Epithelial cell of esophagus (primary cell): ENCODE measurements at regions not wholly inside any gene's neighbourhood (a gene's known extent, or its start where the extent isn't known, plus 50 kb on each side); places are given as distances from the start of the nearest gene placed in this dataset.
"Not testable (repeated sequence)": the region's sequence is repeated elsewhere in the genome, so short reads cannot be mapped to it uniquely, and the experiment has no call there.

Experiments
- DNase-seq: peaks from one replicate; pipeline ENCODE4 v3.0.0; 2010; ENCODE audit warnings: low read depth
- H3K4me3 ChIP-seq: 2 replicates; pipeline ENCODE4 v1.5.1; 2011; ENCODE audit warnings: mild to moderate bottlenecking, low read length, control low read depth
- CTCF ChIP-seq: IDR thresholded peaks from 2 replicates; pipeline ENCODE4 v1.5.1; 2011; ENCODE audit warnings: low read depth, mild to moderate bottlenecking, low read length, control low read depth, inconsistent platforms; ENCODE audit not compliant: insufficient read depth; ENCODE audit errors: missing control alignments

- TF ChIP-seq CTCF = no peak
- DNase-seq = no peak
- no peak overlapping the region for H3K4me3 ChIP-seq
These were observed 186.5 kb downstream of the HIPK3 start for GRCh38 chr11:33443684-33444083.

- no peak for TF ChIP-seq CTCF
- no peak for DNase-seq
- H3K4me3 ChIP-seq = no peak overlapping the region
These were observed 181.1 kb downstream of the HIPK3 start for GRCh38 chr11:33438301-33438700.

- no peak overlapping the region for H3K4me3 ChIP-seq
- no peak for DNase-seq
- TF ChIP-seq CTCF = no peak
These were observed 180.3 kb downstream of the HIPK3 start for GRCh38 chr11:33437529-33437928.

- no peak for TF ChIP-seq CTCF
- DNase-seq = no peak
- H3K4me3 ChIP-seq = no peak overlapping the region
These were observed 178.0 kb downstream of the HIPK3 start for GRCh38 chr11:33435216-33435615.

GRCh38 chr11:33434294-33434693 is 177.1 kb downstream of the HIPK3 start:
- no peak for TF ChIP-seq CTCF
- DNase-seq = no peak
- H3K4me3 ChIP-seq = no peak overlapping the region

GRCh38 chr11:33428435-33428834 is 171.3 kb downstream of the HIPK3 start:
- not testable (repeated sequence) for H3K4me3 ChIP-seq, DNase-seq

GRCh38 chr11:33420959-33421566 is 163.9 kb downstream of the HIPK3 start:
- no peak overlapping the region for H3K4me3 ChIP-seq
- no peak for DNase-seq
- TF ChIP-seq CTCF = no peak
